ENCODE measurements at regions not wholly inside any gene's neighbourhood (a gene's known extent, or its start where the extent isn't known, plus 50 kb on each side); places are given as distances from the start of the nearest gene placed in this dataset.

DNA sequence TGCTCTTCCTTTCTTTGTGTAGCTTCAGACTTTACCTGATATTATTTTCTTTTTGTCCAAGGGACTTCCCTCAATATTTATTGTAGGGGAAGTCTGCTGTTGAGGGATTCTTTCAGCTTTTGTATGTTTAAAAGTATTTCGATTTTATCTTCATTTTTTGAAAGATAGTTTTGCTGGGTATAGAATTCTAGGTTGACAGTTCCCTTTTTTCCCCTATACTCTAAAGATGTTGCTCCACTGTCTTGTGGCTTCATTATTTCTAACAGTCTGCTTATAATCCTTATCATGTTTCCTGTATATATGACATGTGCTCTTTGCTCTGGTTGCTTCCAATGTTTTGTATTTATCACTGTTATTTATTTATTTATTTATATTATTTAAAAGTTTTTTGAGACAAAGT, 57.3 kb downstream of the CYTL1 start:
- DNase-seq (ENCODE audit: low spot score) = no peak

DNA sequence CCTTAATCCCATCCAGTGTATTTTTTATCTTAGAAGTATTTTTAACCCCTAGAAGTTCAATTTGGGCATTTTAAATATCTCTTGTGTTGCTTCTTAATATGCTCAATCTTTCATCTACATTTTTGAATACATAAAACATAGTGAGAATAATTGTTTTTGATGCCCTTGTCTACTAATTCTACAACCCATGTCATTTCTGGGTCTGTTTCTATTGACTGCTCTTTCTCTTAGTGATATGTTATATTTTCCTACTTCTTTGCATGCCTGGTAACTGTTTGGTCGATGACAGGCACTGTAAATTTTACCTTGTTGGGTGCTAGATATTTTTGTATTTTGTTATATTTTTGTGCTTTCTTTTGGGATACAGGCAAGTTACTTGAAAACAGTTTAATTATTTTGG, 56.3 kb downstream of the CYTL1 start:
- no peak for DNase-seq (ENCODE audit: low spot score)

Data from kidney capillary endothelial cell (primary cell).